ENCODE measurements at regions not wholly inside any gene's neighbourhood (a gene's known extent, or its start where the extent isn't known, plus 50 kb on each side); places are given as distances from the start of the nearest gene placed in this dataset.

DNA sequence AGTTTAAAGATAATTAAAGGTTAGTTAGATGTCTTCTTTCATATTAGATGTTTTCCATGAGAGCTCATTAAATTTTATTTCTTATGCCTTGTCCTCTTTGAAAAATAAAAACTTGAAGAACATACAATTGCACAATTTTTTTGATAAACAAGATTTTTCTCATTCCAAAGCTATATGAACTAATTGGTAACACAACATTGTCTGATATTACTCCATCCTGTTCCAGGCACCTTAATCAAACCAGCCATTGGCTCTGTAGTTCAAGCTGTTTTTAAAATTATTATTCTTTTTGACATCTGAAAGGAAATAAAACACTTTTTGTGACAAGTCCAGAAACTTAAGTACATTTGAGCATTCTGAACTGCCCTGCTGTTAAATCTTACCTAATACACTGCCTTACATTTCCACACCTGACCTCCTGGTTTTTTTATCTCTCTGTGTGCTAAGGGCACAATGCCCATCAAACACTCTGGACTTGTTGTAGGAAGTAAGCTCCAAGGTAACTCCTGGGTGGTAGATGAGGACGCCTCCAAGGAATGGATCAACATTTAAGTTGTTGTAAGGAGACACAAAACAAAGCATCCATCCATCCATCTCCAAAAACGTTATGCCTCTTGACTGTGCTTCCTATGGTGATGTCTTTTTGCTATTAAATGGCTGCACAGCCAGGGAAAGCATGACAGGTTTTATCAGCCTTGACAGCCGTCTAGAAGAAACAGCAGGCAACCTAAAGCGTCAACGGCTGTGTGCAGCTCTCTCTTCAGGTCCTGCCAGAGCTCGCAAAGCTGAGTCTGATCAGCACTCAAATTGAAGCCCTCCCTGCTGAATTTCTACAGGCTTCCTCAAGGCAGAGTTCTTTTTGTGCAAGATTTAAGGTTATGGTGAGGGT lies 449.9 kb upstream of the FLRT2 start:
- H3K9me3 ChIP-seq (ENCODE audit: control insufficient read depth, insufficient read depth, low read depth, low read length): no peaks in the 10 kb centered on the region
- H3K27ac ChIP-seq (ENCODE audit: low read length): no peak overlapping the region
- no peaks in the 10 kb centered on the region for H3K27me3 ChIP-seq (ENCODE audit: control insufficient read depth, insufficient read depth, low read length)
- BruUV-seq (replicated peaks): no TSS peak
- H3K4me1 ChIP-seq (ENCODE audit: control insufficient read depth, insufficient read depth, low read length): no peaks in the 10 kb centered on the region
- DNase-seq (ENCODE audit: low read depth, low spot score) (no peak), ATAC-seq (no peak)
- no peak overlapping the region for H3K4me3 ChIP-seq (ENCODE audit: low read depth in 2 of 2, low read length in 2 of 2)
- TF ChIP-seq SIN3A (IDR thresholded peaks at IDR 0.05; ENCODE audit: borderline replicate concordance, insufficient read depth, low read depth, low read length) (no peak), TCF7L2 (IDR thresholded peaks at IDR 0.05; ENCODE audit: low read depth, low read length) (no peak), POLR2AphosphoS5 (IDR thresholded peaks at IDR 0.05; ENCODE audit: low read depth, low read length) (no peak)
- TF ChIP-seq, protein P1, sequence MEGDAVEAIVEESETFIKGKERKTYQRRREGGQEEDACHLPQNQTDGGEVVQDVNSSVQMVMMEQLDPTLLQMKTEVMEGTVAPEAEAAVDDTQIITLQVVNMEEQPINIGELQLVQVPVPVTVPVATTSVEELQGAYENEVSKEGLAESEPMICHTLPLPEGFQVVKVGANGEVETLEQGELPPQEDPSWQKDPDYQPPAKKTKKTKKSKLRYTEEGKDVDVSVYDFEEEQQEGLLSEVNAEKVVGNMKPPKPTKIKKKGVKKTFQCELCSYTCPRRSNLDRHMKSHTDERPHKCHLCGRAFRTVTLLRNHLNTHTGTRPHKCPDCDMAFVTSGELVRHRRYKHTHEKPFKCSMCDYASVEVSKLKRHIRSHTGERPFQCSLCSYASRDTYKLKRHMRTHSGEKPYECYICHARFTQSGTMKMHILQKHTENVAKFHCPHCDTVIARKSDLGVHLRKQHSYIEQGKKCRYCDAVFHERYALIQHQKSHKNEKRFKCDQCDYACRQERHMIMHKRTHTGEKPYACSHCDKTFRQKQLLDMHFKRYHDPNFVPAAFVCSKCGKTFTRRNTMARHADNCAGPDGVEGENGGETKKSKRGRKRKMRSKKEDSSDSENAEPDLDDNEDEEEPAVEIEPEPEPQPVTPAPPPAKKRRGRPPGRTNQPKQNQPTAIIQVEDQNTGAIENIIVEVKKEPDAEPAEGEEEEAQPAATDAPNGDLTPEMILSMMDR (IDR thresholded peaks at IDR 0.05): no peak
- TF ChIP-seq, protein P2, sequence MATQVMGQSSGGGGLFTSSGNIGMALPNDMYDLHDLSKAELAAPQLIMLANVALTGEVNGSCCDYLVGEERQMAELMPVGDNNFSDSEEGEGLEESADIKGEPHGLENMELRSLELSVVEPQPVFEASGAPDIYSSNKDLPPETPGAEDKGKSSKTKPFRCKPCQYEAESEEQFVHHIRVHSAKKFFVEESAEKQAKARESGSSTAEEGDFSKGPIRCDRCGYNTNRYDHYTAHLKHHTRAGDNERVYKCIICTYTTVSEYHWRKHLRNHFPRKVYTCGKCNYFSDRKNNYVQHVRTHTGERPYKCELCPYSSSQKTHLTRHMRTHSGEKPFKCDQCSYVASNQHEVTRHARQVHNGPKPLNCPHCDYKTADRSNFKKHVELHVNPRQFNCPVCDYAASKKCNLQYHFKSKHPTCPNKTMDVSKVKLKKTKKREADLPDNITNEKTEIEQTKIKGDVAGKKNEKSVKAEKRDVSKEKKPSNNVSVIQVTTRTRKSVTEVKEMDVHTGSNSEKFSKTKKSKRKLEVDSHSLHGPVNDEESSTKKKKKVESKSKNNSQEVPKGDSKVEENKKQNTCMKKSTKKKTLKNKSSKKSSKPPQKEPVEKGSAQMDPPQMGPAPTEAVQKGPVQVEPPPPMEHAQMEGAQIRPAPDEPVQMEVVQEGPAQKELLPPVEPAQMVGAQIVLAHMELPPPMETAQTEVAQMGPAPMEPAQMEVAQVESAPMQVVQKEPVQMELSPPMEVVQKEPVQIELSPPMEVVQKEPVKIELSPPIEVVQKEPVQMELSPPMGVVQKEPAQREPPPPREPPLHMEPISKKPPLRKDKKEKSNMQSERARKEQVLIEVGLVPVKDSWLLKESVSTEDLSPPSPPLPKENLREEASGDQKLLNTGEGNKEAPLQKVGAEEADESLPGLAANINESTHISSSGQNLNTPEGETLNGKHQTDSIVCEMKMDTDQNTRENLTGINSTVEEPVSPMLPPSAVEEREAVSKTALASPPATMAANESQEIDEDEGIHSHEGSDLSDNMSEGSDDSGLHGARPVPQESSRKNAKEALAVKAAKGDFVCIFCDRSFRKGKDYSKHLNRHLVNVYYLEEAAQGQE (IDR thresholded peaks at IDR 0.05; ENCODE audit: insufficient read depth in 1 of 2, low read depth in 2 of 2, low read length in 1 of 2): no peak
- CTCF ChIA-PET: no interaction called here
- POLR2A ChIA-PET: no interaction called here
- intact Hi-C loops (cut with micrococcal nuclease; ENCODE audit: unreplicated experiment): no loop called here
- no peaks in the 10 kb centered on the region for H3K36me3 ChIP-seq (ENCODE audit: control insufficient read depth, insufficient read depth, low read length)
- in situ Hi-C loops (cut with HindIII; ENCODE audit: low pct_unique_long_range_greater_than_20kb, low sequenced_read_pairs): no loop called here

DNA sequence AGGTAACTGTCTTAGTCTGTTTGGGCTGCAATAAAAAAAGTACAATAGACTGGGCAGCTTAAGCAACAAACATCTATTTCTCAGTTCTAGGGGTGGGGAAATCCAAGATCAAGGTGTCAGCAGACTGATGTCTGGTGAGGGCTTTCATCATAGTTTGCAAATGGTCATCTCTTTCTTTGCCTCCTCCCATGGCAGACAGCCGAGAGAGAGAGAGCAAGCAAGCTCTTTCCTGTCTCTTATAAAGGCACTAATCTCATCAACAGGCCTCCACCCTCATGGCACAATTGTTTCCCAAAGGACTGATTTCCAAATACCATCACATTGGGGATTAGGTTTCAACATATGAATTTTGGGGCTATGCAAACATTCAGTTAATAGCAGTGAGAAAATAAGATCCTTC lies 445.6 kb upstream of the FLRT2 start:
- POLR2A ChIA-PET: no interaction called here
- Histone ChIP-seq H3K27me3 (ENCODE audit: control insufficient read depth, insufficient read depth, low read length) (no peaks in the 10 kb centered on the region), H3K4me3 (ENCODE audit: low read depth in 2 of 2, low read length in 2 of 2) (no peak overlapping the region), H3K27ac (ENCODE audit: low read length) (no peak overlapping the region), H3K9me3 (ENCODE audit: control insufficient read depth, insufficient read depth, low read depth, low read length) (no peaks in the 10 kb centered on the region), H3K4me1 (ENCODE audit: control insufficient read depth, insufficient read depth, low read length) (no peaks in the 10 kb centered on the region), H3K36me3 (ENCODE audit: control insufficient read depth, insufficient read depth, low read length) (no peaks in the 10 kb centered on the region)
- no peak for ATAC-seq
- TF ChIP-seq, protein P2 (IDR thresholded peaks at IDR 0.05; ENCODE audit: insufficient read depth in 1 of 2, low read depth in 2 of 2, low read length in 1 of 2): no peak
- TF ChIP-seq, protein P1 (IDR thresholded peaks at IDR 0.05): no peak
- TF ChIP-seq SIN3A (IDR thresholded peaks at IDR 0.05; ENCODE audit: borderline replicate concordance, insufficient read depth, low read depth, low read length) (no peak), TCF7L2 (IDR thresholded peaks at IDR 0.05; ENCODE audit: low read depth, low read length) (no peak), POLR2AphosphoS5 (IDR thresholded peaks at IDR 0.05; ENCODE audit: low read depth, low read length) (no peak)
- CTCF ChIA-PET: no interaction called here
- in situ Hi-C loops (cut with HindIII; ENCODE audit: low pct_unique_long_range_greater_than_20kb, low sequenced_read_pairs) (no loop called here), intact Hi-C loops (cut with micrococcal nuclease; ENCODE audit: unreplicated experiment) (no loop called here)
- no TSS peak for BruUV-seq (replicated peaks)
- no peak for DNase-seq (ENCODE audit: low read depth, low spot score)
